ENCODE measurements at regions not wholly inside any gene's neighbourhood (a gene's known extent, or its start where the extent isn't known, plus 50 kb on each side); places are given as distances from the start of the nearest gene placed in this dataset.

DNA sequence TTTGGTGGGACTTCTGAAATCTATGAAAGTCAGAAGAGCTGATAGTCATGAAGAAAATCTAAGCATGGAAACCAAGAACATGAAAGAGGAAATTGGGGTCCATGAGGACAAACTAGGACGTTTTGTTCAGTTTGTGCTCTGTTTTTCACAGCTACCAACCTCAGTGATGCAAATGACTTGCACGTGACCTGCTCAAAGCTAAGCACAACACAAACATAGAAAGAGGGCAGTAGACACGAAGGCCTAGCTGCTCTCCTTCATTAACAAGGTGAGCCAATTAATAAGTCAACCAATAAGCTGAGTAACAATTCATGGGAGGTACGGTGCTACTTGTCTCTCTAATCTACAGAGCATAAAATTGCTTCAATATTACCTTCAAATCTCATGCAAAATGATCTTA, 684.1 kb downstream of the TRAM1L1 start:
- ChIA-PET POLR2A (no interaction called here), CTCF (no interaction called here)
- DNase-seq (ENCODE audit: low read depth, low spot score) = no peak
- TF ChIP-seq, protein P1, sequence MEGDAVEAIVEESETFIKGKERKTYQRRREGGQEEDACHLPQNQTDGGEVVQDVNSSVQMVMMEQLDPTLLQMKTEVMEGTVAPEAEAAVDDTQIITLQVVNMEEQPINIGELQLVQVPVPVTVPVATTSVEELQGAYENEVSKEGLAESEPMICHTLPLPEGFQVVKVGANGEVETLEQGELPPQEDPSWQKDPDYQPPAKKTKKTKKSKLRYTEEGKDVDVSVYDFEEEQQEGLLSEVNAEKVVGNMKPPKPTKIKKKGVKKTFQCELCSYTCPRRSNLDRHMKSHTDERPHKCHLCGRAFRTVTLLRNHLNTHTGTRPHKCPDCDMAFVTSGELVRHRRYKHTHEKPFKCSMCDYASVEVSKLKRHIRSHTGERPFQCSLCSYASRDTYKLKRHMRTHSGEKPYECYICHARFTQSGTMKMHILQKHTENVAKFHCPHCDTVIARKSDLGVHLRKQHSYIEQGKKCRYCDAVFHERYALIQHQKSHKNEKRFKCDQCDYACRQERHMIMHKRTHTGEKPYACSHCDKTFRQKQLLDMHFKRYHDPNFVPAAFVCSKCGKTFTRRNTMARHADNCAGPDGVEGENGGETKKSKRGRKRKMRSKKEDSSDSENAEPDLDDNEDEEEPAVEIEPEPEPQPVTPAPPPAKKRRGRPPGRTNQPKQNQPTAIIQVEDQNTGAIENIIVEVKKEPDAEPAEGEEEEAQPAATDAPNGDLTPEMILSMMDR (IDR thresholded peaks at IDR 0.05; ENCODE audit: insufficient read depth, low read length, missing control alignments) = no peak
- H3K4me3 ChIP-seq (ENCODE audit: low read depth, low read length) = no peak overlapping the region

DNA sequence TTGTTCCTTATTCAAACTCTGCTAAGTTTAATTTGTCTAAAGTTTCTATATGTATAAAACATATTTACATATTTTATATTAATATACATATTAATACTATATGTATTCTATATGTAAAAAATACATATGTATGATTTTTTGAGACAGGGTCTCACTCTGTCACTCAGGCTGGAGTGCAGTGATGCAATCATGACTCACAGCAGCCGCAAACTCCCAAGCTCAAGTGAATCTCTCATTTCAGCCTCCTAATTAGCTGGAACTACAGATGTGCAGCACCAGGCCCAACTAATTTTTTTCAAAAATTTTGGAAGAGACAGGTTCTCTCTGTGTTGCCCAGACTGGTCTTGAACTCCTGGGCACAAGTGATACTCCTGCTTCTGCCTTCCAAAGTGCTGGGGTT, 684.9 kb downstream of the TRAM1L1 start:
- ChIA-PET POLR2A (no interaction called here), CTCF (no interaction called here)
- no peak overlapping the region for H3K4me3 ChIP-seq (ENCODE audit: low read depth, low read length)
- no peak for DNase-seq (ENCODE audit: low read depth, low spot score)
- TF ChIP-seq, protein P1 (IDR thresholded peaks at IDR 0.05; ENCODE audit: insufficient read depth, low read length, missing control alignments) = no peak

DNA sequence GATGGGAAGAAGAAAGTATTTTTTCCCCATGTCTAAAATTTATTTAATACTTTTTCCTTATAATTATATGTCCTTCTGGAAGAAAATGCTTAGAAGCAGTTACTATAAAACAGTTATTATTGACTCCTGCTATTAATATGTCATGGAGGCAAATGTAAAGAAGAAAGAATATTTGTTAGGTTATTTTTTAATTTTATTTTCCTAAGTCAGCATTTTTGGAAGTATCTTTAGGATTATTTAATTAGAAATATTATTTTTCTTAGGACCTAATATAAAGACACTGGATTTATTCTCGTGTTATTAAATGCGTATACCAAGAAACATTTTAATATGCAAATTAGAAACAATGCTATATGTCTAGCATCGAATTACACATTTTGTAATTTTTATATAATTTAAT, 687.7 kb downstream of the TRAM1L1 start:
- ChIA-PET POLR2A (no interaction called here), CTCF (no interaction called here)
- DNase-seq (ENCODE audit: low read depth, low spot score) = no peak
- TF ChIP-seq, protein P1 (IDR thresholded peaks at IDR 0.05; ENCODE audit: insufficient read depth, low read length, missing control alignments) = no peak
- no peak overlapping the region for H3K4me3 ChIP-seq (ENCODE audit: low read depth, low read length)

DNA sequence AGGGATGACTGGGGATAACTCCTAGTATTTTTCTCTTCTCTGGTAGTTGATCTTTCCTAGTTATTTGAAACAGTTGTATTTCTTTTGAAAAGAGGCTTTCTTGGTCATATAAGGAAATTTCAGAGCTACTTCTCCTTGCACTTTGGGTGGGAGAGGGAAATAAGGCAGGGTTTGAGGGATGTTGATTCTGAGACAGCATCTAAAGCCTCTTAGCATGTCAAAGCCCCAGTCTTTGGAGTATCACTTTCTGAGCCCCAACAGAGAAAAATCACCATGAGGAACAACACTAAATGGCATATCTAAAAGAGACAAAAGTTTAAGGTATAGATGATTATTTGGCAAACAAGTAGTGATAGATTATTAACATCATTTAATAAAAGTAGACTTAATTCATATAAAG, 688.1 kb downstream of the TRAM1L1 start:
- no peak for DNase-seq (ENCODE audit: low read depth, low spot score)
- CTCF ChIA-PET = no interaction called here
- POLR2A ChIA-PET = no interaction called here
- no peak overlapping the region for H3K4me3 ChIP-seq (ENCODE audit: low read depth, low read length)
- TF ChIP-seq, protein P1 (IDR thresholded peaks at IDR 0.05; ENCODE audit: insufficient read depth, low read length, missing control alignments) = no peak

DNA sequence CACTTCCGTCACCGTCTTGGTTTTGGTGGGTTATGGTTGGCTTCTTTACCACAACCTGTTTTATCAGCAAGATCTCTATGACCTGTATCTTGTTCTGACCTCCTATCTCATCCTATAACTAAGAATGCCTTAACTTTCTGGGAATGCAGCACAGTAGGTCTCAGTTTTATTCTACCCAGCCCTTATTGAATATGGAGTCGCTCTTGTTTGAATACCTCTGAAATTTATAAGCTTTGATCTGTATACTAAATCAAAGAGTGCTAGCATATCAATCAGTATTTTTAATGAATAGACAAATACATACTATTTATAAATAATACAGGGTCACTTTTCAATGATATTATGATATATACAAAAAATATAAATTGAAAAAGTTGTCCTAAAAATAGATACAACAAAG, 690.0 kb downstream of the TRAM1L1 start:
- CTCF ChIA-PET = no interaction called here
- DNase-seq (ENCODE audit: low read depth, low spot score) = no peak
- POLR2A ChIA-PET = no interaction called here
- TF ChIP-seq, protein P1 (IDR thresholded peaks at IDR 0.05; ENCODE audit: insufficient read depth, low read length, missing control alignments) = no peak
- H3K4me3 ChIP-seq (ENCODE audit: low read depth, low read length) = no peak overlapping the region

DNA sequence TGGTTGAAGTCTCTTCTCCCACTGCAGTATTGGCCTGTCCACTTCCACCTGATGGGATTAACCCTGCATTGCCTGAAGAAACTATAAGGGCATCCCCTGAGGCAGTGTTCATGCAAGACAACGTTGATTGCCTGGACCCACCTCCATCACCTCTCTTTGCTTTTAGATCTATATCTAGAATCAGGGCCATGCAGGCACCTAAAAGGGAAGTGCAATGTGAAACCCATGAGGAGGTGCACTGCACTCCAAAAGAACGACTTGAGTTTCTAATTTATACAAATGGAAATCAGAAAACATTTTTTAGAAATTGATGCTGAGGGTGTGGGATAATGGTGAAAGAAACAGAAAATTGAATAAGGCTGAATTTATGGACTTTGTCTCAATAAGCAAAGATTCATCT, 694.4 kb downstream of the TRAM1L1 start:
- CTCF ChIA-PET = no interaction called here
- POLR2A ChIA-PET = no interaction called here
- no peak overlapping the region for H3K4me3 ChIP-seq (ENCODE audit: low read depth, low read length)
- TF ChIP-seq, protein P1 (IDR thresholded peaks at IDR 0.05; ENCODE audit: insufficient read depth, low read length, missing control alignments) = no peak
- DNase-seq (ENCODE audit: low read depth, low spot score) = no peak

Data from AG04449 (cell line).